ENCODE measurements at regions not wholly inside any gene's neighbourhood (a gene's known extent, or its start where the extent isn't known, plus 50 kb on each side); places are given as distances from the start of the nearest gene placed in this dataset.

DNA sequence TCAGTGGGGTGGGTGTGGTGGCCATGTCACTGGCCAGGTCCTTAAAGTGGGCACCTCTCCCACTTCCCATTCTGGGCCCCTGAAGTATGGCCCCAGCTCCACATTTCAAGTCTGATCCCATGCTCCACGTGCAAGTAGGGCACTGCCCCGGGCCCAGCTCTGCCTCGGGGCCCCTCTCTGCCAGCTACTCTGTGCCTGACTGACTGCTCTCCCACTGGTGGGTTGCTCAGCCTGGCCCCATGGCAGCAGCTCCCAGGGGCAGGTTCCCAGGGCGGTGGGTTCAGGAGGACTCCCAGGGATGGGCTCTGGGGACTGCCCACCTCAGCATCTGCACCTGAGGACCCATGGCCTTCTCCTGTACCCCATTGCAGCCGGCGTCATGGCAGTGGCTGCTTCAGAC is 110.2 kb upstream of the FAM180A start:
- Histone ChIP-seq H3K9me3 (peaks cover 7% of the 10 kb centered on the region), H3K4me3 (ENCODE audit: low read depth, low read length) (no peak overlapping the region), H3K36me3 (ENCODE audit: control insufficient read depth, insufficient read depth, low read length) (no peaks in the 10 kb centered on the region), H3K27me3 (replicated peaks; ENCODE audit: control insufficient read depth, insufficient read depth, low read length) (no peaks in the 10 kb centered on the region), H3K4me1 (no peaks in the 10 kb centered on the region)
- CTCF ChIA-PET = no interaction called here
- Mint-ChIP-seq H3K9me3 (ENCODE audit: unreplicated experiment) (peaks cover 21% of the 10 kb centered on the region), H3K27ac (ENCODE audit: unreplicated experiment) (no peak overlapping the region), H3K27me3 (ENCODE audit: insufficient read depth, unreplicated experiment) (no peaks in the 10 kb centered on the region), H3K4me1 (ENCODE audit: low read depth, unreplicated experiment) (peaks cover 7% of the 10 kb centered on the region), H3K36me3 (ENCODE audit: insufficient read depth, unreplicated experiment) (no peaks in the 10 kb centered on the region), H3K4me3 (ENCODE audit: unreplicated experiment) (no peak overlapping the region)
- intact Hi-C loops (cut with micrococcal nuclease; ENCODE audit: unreplicated experiment) = no loop called here
- POLR2A ChIA-PET = no interaction called here
- BruUV-seq (replicated peaks) = no TSS peak
- DNase-seq = no peak
- TF ChIP-seq, protein P1, sequence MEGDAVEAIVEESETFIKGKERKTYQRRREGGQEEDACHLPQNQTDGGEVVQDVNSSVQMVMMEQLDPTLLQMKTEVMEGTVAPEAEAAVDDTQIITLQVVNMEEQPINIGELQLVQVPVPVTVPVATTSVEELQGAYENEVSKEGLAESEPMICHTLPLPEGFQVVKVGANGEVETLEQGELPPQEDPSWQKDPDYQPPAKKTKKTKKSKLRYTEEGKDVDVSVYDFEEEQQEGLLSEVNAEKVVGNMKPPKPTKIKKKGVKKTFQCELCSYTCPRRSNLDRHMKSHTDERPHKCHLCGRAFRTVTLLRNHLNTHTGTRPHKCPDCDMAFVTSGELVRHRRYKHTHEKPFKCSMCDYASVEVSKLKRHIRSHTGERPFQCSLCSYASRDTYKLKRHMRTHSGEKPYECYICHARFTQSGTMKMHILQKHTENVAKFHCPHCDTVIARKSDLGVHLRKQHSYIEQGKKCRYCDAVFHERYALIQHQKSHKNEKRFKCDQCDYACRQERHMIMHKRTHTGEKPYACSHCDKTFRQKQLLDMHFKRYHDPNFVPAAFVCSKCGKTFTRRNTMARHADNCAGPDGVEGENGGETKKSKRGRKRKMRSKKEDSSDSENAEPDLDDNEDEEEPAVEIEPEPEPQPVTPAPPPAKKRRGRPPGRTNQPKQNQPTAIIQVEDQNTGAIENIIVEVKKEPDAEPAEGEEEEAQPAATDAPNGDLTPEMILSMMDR (IDR thresholded peaks at IDR 0.05; ENCODE audit: insufficient read depth in 1 of 2, low read depth in 1 of 2, low read length in 1 of 2, severe bottlenecking in 1 of 2, unreplicated experiment in 1 of 2) = no peak

DNA sequence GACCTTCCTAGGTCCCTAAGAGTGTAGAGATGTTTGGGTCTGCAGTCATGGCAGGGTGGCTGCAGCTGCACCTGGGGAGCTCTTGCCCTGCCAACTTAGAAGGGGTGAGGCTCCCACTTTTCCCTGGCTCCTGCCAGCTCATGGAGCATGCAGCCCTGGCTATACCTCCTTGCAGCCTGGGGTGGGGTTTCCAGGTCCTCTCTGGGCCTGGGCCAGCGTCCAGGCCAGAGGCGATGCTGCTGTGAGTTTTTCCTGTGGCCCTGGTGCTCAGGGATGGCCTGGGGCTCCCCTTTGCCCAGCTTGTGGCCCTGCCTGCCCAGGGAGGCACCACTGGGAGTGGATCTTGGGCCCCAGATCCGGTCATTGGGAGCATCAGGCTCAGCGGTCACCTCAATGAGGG is 109.8 kb upstream of the FAM180A start:
- ChIA-PET CTCF (no interaction called here), POLR2A (no interaction called here)
- Mint-ChIP-seq H3K4me3 (ENCODE audit: unreplicated experiment) (no peak overlapping the region), H3K9me3 (ENCODE audit: unreplicated experiment) (peaks cover 21% of the 10 kb centered on the region), H3K36me3 (ENCODE audit: insufficient read depth, unreplicated experiment) (no peaks in the 10 kb centered on the region), H3K4me1 (ENCODE audit: low read depth, unreplicated experiment) (peaks cover 6% of the 10 kb centered on the region), H3K27ac (ENCODE audit: unreplicated experiment) (no peak overlapping the region), H3K27me3 (ENCODE audit: insufficient read depth, unreplicated experiment) (no peaks in the 10 kb centered on the region)
- no peak overlapping the region for H3K4me3 ChIP-seq (ENCODE audit: low read depth, low read length)
- H3K4me1 ChIP-seq = no peaks in the 10 kb centered on the region
- no peak for DNase-seq
- H3K36me3 ChIP-seq (ENCODE audit: control insufficient read depth, insufficient read depth, low read length) = no peaks in the 10 kb centered on the region
- no peaks in the 10 kb centered on the region for H3K27me3 ChIP-seq (replicated peaks; ENCODE audit: control insufficient read depth, insufficient read depth, low read length)
- TF ChIP-seq, protein P1 (IDR thresholded peaks at IDR 0.05; ENCODE audit: insufficient read depth in 1 of 2, low read depth in 1 of 2, low read length in 1 of 2, severe bottlenecking in 1 of 2, unreplicated experiment in 1 of 2) = no peak
- H3K9me3 ChIP-seq = peaks cover 7% of the 10 kb centered on the region
- intact Hi-C loops (cut with micrococcal nuclease; ENCODE audit: unreplicated experiment) = no loop called here
- BruUV-seq (replicated peaks) = no TSS peak

DNA sequence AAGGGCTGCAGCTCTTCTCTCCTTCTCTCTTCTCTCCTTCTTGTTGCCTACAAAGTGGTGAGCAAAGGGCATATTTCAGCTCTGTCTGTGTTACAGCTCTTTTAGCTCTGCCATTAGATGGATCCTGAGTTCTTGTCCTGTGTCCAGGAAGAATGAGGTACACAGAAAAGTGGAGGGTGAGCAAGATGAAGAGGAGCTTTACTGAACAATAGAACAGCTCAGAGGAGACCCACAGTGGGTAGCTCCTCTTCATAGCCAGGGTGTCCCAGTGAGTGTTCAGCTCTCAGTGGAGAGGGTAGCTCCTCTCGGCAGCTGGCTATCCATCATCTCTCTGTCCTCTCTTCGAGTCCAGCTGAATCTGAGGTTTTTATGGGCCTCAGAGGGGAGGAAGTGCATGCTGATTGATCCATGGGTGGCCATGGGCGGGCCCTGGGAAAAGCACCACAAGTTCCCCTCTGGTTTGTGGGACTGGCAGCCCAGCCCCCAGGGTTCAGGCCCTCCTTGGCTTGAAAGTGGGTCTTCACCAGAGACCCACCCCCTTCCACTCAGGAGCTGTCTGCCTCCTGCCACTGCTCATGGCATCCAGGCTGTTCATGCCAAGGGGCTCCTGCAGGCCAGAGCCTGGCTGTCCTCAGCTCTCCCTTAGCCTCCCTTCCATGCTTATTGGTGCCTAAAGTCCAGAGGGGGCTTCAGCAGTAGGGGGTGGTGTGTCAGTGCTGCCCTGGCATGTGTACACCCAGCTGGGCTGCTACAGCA is 109.1 kb upstream of the FAM180A start:
- peaks cover 21% of the 10 kb centered on the region for H3K9me3 Mint-ChIP-seq (ENCODE audit: unreplicated experiment)
- Histone ChIP-seq H3K9me3 (peaks cover 7% of the 10 kb centered on the region), H3K4me3 (ENCODE audit: low read depth, low read length) (no peak overlapping the region), H3K4me1 (no peaks in the 10 kb centered on the region), H3K27me3 (replicated peaks; ENCODE audit: control insufficient read depth, insufficient read depth, low read length) (no peaks in the 10 kb centered on the region), H3K36me3 (ENCODE audit: control insufficient read depth, insufficient read depth, low read length) (no peaks in the 10 kb centered on the region)
- H3K27ac Mint-ChIP-seq (ENCODE audit: unreplicated experiment) = no peak overlapping the region
- TF ChIP-seq, protein P1 (IDR thresholded peaks at IDR 0.05; ENCODE audit: insufficient read depth in 1 of 2, low read depth in 1 of 2, low read length in 1 of 2, severe bottlenecking in 1 of 2, unreplicated experiment in 1 of 2) = no peak
- H3K27me3 Mint-ChIP-seq (ENCODE audit: insufficient read depth, unreplicated experiment) = no peaks in the 10 kb centered on the region
- H3K36me3 Mint-ChIP-seq (ENCODE audit: insufficient read depth, unreplicated experiment) = no peaks in the 10 kb centered on the region
- ChIA-PET POLR2A (no interaction called here), CTCF (no interaction called here)
- no peaks in the 10 kb centered on the region for H3K4me1 Mint-ChIP-seq (ENCODE audit: low read depth, unreplicated experiment)
- intact Hi-C loops (cut with micrococcal nuclease; ENCODE audit: unreplicated experiment) = no loop called here
- BruUV-seq (replicated peaks) = no TSS peak
- DNase-seq = no peak
- H3K4me3 Mint-ChIP-seq (ENCODE audit: unreplicated experiment) = no peak overlapping the region

Data from Caco-2 (cell line).